Tibial nerve (tissue), 4 donors: ENCODE measurements at regions not wholly inside any gene's neighbourhood (a gene's known extent, or its start where the extent isn't known, plus 50 kb on each side); places are given as distances from the start of the nearest gene placed in this dataset.

ENCODE experiments used
- DNase-seq, 2 donors: peaks; one replicate each; pipeline ENCODE4 v3.0.0-alpha.2; 2019; ENCODE audit warnings: low spot score in 2 of 2
- H3K27ac ChIP-seq, 4 donors: fragments of 200-600 bp; sonication (generic) in 3 of 4; one replicate each; pipeline ENCODE4 v1.5.1; 2017 to 2019; ENCODE audit warnings: mild to moderate bottlenecking in 1 of 4
- H3K27me3 ChIP-seq, 2 donors: fragments of 200-600 bp; sonication (generic) in 1 of 2; one replicate each; pipeline versions ENCODE4 v1.5.1 to v1.6.0; 2017 to 2019
- H3K36me3 ChIP-seq, 3 donors: fragments of 200-600 bp; sonication (generic); one replicate each; pipeline ENCODE4 v1.5.1; 2018 to 2019
- H3K4me1 ChIP-seq, 4 donors: fragments of 200-600 bp; sonication (generic) in 3 of 4; one replicate each; pipeline ENCODE4 v1.5.1; 2017 to 2019
- H3K4me3 ChIP-seq, 4 donors: fragments of 200-600 bp; sonication (generic) in 3 of 4; one replicate each; pipeline ENCODE4 v1.5.1; 2017 to 2019; ENCODE audit warnings: mild to moderate bottlenecking in 1 of 4, moderate library complexity in 1 of 4
- H3K9me3 ChIP-seq, 4 donors: fragments of 200-600 bp; sonication (generic) in 3 of 4; one replicate each; pipeline ENCODE4 v1.5.1; 2017 to 2019
- CTCF ChIP-seq, 5 experiments: fragments of 200-600 bp in 3 of 5; fragments of 450-650 bp in 2 of 5; sonication (generic) in 3 of 5; IDR thresholded peaks; one replicate each; pipeline ENCODE4 v1.5.1; 2016 to 2019; ENCODE audit warnings: antibody characterized with exemption in 5 of 5, mild to moderate bottlenecking in 3 of 5, moderate library complexity in 2 of 5
- EP300 ChIP-seq, 2 donors: sonication (generic); formaldehyde crosslinking; IDR thresholded peaks; one replicate each; pipeline ENCODE4 v1.6.1; 2017; ENCODE audit warnings: antibody characterized with exemption in 2 of 2, mild to moderate bottlenecking in 1 of 2
- POLR2A ChIP-seq, 2 donors: fragments of 450-650 bp; IDR thresholded peaks; one replicate each; pipeline ENCODE4 v1.6.1; 2017; ENCODE audit warnings: antibody characterized with exemption in 2 of 2, mild to moderate bottlenecking in 2 of 2, moderate library complexity in 2 of 2
- WGBS, 2 donors: methylation state at CpG; one replicate each; pipeline ENCODE4 v1.1.5; 2018; 5-methylcytosine and 5-hydroxymethylcytosine counted together

- Histone ChIP-seq H3K27ac (no peak overlapping the region), H3K4me1 (no peaks in the 10 kb centered on the region), H3K27me3 (no peaks in the 10 kb centered on the region), H3K4me3 (no peak overlapping the region), H3K9me3 (no peaks in the 10 kb centered on the region), H3K36me3 (no peaks in the 10 kb centered on the region)
- DNase-seq: no peak
- WGBS, 2 donors: 28 to 35% methylated on average over 3 of the region's 3 CpGs
- TF ChIP-seq CTCF (IDR thresholded peaks at IDR 0.05) (no peak), POLR2A (IDR thresholded peaks at IDR 0.05) (no peak), EP300 (IDR thresholded peaks at IDR 0.05) (no peak)
Observed at GRCh38 chr4:136935871-136936270, 596.4 kb downstream of the PCDH18 start.

GRCh38 chr4:136935305-136935704 is 597.0 kb downstream of the PCDH18 start:
- Histone ChIP-seq H3K4me3 (no peak overlapping the region), H3K4me1 (no peaks in the 10 kb centered on the region), H3K9me3 (no peaks in the 10 kb centered on the region), H3K27ac (no peak overlapping the region), H3K36me3 (no peaks in the 10 kb centered on the region), H3K27me3 (no peaks in the 10 kb centered on the region)
- 76 to 79% methylated on average over 1 of the region's 1 CpG for WGBS, 2 donors
- DNase-seq: no peak
- TF ChIP-seq CTCF (IDR thresholded peaks at IDR 0.05) (no peak), POLR2A (IDR thresholded peaks at IDR 0.05) (no peak), EP300 (IDR thresholded peaks at IDR 0.05) (no peak)

GRCh38 chr4:136934601-136935000 is 597.7 kb downstream of the PCDH18 start:
- WGBS, 2 donors: 35 to 41% methylated on average over 1 of the region's 1 CpG
- H3K27me3 ChIP-seq: no peaks in the 10 kb centered on the region

GRCh38 chr4:136931781-136932180 is 600.5 kb downstream of the PCDH18 start:
- no peak overlapping the region for H3K27ac ChIP-seq
- H3K4me3 ChIP-seq: no peak overlapping the region
- WGBS, 2 donors: 77 to 85% methylated on average over 2 of the region's 2 CpGs
- TF ChIP-seq POLR2A (IDR thresholded peaks at IDR 0.05) (no peak), CTCF (IDR thresholded peaks at IDR 0.05) (no peak), EP300 (IDR thresholded peaks at IDR 0.05) (no peak)
- H3K4me1 ChIP-seq: no peaks in the 10 kb centered on the region
- peaks cover 0 to 7% (median 0%) of the 10 kb centered on the region in 4 donors for H3K9me3 ChIP-seq
- DNase-seq: no peak
- no peaks in the 10 kb centered on the region for H3K36me3 ChIP-seq
- H3K27me3 ChIP-seq: no peaks in the 10 kb centered on the region

More at GRCh38 chr4:136934601-136935000, 597.7 kb downstream of the PCDH18 start:
- no peaks in the 10 kb centered on the region for H3K4me1 ChIP-seq
- no peaks in the 10 kb centered on the region for H3K9me3 ChIP-seq
- no peak overlapping the region for H3K27ac ChIP-seq
- no peak overlapping the region for H3K4me3 ChIP-seq
- no peaks in the 10 kb centered on the region for H3K36me3 ChIP-seq
- DNase-seq: no peak
- TF ChIP-seq EP300 (IDR thresholded peaks at IDR 0.05) (no peak), POLR2A (IDR thresholded peaks at IDR 0.05) (no peak), CTCF (IDR thresholded peaks at IDR 0.05) (no peak)

GRCh38 chr4:136928957-136929411 is 603.3 kb downstream of the PCDH18 start:
- 89 to 91% methylated on average over 7 to 12 of the region's 16 CpGs for WGBS, 2 donors
- TF ChIP-seq POLR2A (IDR thresholded peaks at IDR 0.05) (no peak), EP300 (IDR thresholded peaks at IDR 0.05) (no peak), CTCF (IDR thresholded peaks at IDR 0.05) (no peak)
- no peaks in the 10 kb centered on the region for H3K36me3 ChIP-seq
- H3K27me3 ChIP-seq: no peaks in the 10 kb centered on the region
- no peaks in the 10 kb centered on the region for H3K4me1 ChIP-seq
- H3K9me3 ChIP-seq: peaks cover 0 to 7% (median 0%) of the 10 kb centered on the region in 4 donors
- no peak for DNase-seq
- H3K27ac ChIP-seq: no peak overlapping the region
- H3K4me3 ChIP-seq: no peak overlapping the region
